ENCODE measurements at regions not wholly inside any gene's neighbourhood (a gene's known extent, or its start where the extent isn't known, plus 50 kb on each side); places are given as distances from the start of the nearest gene placed in this dataset.
"Not testable (repeated sequence)": the region's sequence is repeated elsewhere in the genome, so short reads cannot be mapped to it uniquely, and the experiment has no call there.

DNA sequence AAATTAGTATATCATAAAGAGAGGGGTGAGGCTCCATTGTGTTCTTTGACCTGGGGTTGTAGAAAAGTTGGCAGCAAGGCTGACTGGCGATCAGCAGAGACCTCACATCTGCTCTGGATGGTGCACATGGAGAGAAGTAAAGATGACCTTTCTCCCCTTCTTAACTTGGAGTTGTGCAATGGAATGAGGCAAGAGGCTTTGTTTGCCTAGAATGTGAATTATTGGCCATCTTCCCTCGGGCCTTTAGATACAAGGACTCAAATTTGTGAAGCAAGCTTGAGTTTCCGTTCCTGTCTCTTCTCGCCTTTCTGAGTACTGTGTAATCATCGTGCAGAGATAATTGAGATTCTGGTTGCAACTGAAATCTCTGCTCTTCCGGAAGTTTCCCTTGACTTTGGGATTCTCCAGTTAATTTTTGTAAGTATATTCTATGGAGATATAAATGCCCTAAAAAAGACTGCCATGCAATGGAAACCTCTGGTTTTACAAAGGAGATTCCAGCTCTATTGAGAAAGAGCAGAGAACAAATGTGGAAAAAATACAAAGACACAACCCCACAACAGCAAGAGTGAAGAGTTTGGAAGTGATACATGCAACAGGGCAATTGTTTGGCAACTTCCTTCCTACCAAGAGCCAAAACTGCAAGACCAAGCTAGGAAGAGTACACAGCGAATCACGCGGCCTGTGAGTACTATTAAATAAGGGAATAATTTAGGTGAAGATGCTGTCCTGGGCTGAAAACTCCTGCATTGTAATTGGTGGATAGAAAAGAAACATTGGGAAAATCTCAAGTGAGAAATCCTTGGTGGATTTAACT lies 542.3 kb upstream of the NRP1 start:
- 79 to 85% methylated on average over 9 of the region's 9 CpGs for WGBS, 2 donors
- no peaks in the 10 kb centered on the region for H3K9me3 ChIP-seq (ENCODE audit: control insufficient read depth, low read length)
- no peak overlapping the region for H3K4me3 ChIP-seq (ENCODE audit: low read length in 2 of 2)
- H3K4me1 ChIP-seq (ENCODE audit: control insufficient read depth in 1 of 2, insufficient read depth in 2 of 2, low read length in 2 of 2) = no peaks in the 10 kb centered on the region
- DNase-seq (no peak), ATAC-seq (ENCODE audit: low FRiP score) (peak; percentile 48)
- H3K27me3 ChIP-seq (ENCODE audit: control insufficient read depth in 1 of 2, insufficient read depth in 2 of 2, low read length in 1 of 2) = no peaks in the 10 kb centered on the region
- intact Hi-C loops (cut with DNase I) = no loop called here
- H3K27ac ChIP-seq (ENCODE audit: low read depth in 1 of 2, low read length in 2 of 2) = no peak overlapping the region
- H3K36me3 ChIP-seq (ENCODE audit: control insufficient read depth in 1 of 2, insufficient read depth in 2 of 2, low read length in 1 of 2) = no peaks in the 10 kb centered on the region

DNA sequence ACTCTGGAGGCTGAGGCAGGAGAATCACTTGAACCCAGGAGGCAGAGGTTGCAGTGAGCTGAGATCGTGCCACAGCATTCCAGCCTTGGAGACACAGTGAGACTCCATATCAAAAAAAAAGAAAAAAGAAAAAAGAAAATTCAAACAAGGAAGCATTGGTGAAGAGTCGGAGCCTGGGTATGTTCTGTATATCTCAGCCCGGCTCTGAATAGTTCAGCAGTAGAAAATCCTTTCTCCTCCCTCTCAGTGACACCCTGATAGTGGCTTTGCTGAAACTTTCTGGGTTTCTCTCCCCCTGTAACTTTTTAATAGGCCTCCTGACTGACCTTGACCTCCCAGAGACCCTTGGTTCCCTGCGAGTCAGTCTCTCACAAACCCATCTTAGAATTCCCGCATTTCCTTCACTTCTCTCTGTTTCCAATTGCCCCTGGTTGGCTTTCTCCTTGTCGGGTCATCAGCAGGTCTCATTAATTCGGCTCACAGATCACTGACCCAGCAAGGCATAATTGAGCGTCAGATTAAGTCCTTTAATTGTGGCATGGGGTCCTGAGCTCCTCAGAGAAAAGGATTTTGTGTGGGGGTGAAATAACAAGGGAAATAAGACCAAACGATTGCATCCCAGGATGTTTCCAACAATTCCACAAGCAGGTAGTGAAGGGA lies 541.6 kb upstream of the NRP1 start:
- ATAC-seq (ENCODE audit: low FRiP score) = no peak
- no peak overlapping the region for H3K4me3 ChIP-seq (ENCODE audit: low read length in 2 of 2)

DNA sequence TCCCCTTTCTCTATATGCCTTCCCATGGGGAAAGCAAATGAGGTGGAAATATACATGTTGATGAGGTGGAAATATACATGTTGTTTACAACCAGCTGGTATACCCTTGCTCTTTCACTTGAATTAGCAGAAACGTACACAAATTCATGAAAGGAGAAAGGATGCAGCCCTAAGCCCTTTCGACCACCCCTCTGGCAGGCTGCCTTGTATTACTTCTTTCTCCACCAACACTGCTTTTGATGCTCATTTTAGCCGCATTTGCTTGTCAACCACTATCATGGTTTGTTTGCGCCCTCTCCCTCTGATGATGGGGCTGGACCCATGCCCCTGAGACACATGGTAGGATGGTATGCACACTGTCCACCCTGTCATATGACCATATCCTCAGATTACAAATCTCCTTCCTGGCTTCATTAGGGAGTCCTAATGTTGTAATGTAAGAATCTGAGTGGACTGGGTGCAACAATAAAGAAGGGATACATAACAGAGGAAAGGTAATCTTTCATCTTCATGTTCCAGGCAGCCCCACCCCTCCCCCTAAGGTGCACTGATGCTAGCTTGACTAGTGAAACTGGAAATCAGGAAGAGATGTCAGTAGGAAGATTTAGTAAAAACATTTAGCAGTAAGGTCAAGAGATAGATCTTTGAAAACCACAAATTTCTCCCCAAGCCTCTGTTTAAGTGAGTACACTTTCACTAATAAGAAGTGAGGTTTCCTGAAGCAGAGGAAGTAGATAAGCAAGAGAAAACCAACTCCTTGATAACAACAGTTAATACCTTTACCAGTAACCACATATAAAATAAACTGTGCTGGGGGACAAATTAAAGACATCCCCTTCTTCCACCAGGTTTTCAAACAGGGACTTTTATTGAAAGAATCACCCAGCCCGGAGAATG lies 536.8 kb upstream of the NRP1 start:
- Histone ChIP-seq H3K27ac (ENCODE audit: low read depth in 1 of 2, low read length in 2 of 2) (no peak overlapping the region), H3K27me3 (ENCODE audit: control insufficient read depth in 1 of 2, insufficient read depth in 2 of 2, low read length in 1 of 2) (no peaks in the 10 kb centered on the region), H3K4me3 (ENCODE audit: low read length in 2 of 2) (no peak overlapping the region), H3K9me3 (ENCODE audit: control insufficient read depth, low read length) (no peaks in the 10 kb centered on the region), H3K36me3 (ENCODE audit: control insufficient read depth in 1 of 2, insufficient read depth in 2 of 2, low read length in 1 of 2) (no peaks in the 10 kb centered on the region), H3K4me1 (ENCODE audit: control insufficient read depth in 1 of 2, insufficient read depth in 2 of 2, low read length in 2 of 2) (peaks cover 0 to 2% of the 10 kb centered on the region in 2 donors)
- no peak for DNase-seq
- WGBS, 2 donors = 77 to 94% methylated on average over 5 of the region's 5 CpGs
- ATAC-seq (ENCODE audit: low FRiP score) = no peak
- intact Hi-C loops (cut with DNase I) = no loop called here

More for the DNA sequence above, 541.6 kb upstream of the NRP1 start:
- 94 to 98% methylated on average over 9 of the region's 9 CpGs for WGBS, 2 donors
- Histone ChIP-seq H3K9me3 (ENCODE audit: control insufficient read depth, low read length) (no peaks in the 10 kb centered on the region), H3K36me3 (ENCODE audit: control insufficient read depth in 1 of 2, insufficient read depth in 2 of 2, low read length in 1 of 2) (no peaks in the 10 kb centered on the region), H3K27me3 (ENCODE audit: control insufficient read depth in 1 of 2, insufficient read depth in 2 of 2, low read length in 1 of 2) (no peaks in the 10 kb centered on the region), H3K4me1 (ENCODE audit: control insufficient read depth in 1 of 2, insufficient read depth in 2 of 2, low read length in 2 of 2) (no peaks in the 10 kb centered on the region), H3K27ac (ENCODE audit: low read depth in 1 of 2, low read length in 2 of 2) (no peak overlapping the region)
- intact Hi-C loops (cut with DNase I) = no loop called here
- DNase-seq = no peak

DNA sequence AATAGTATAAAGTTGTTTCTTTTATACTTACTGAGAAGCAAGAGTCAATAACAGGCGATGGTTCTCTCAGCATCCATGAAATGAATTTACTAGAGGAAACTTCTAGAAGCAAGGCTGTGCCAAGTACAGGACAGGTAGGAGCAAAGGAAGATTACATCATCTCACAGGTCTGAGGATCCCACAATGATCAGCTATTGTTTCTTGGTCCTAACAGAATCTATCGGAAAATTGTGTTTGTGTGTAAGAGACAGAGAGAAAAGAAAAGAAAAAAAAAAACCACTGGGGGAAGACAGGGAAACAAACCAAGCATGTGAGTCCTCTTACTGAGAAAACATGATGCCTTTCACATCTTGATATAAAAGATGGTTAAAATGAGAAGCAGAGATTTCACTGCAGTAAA lies 535.0 kb upstream of the NRP1 start:
- no peak overlapping the region for H3K4me3 ChIP-seq (ENCODE audit: low read length in 2 of 2)
- 90 to 93% methylated on average over 2 of the region's 2 CpGs for WGBS, 2 donors
- intact Hi-C loops (cut with DNase I) = no loop called here
- H3K4me1 ChIP-seq (ENCODE audit: control insufficient read depth in 1 of 2, insufficient read depth in 2 of 2, low read length in 2 of 2) = peaks cover 0 to 2% of the 10 kb centered on the region in 2 donors
- H3K36me3 ChIP-seq (ENCODE audit: control insufficient read depth in 1 of 2, insufficient read depth in 2 of 2, low read length in 1 of 2) = no peaks in the 10 kb centered on the region
- ATAC-seq (ENCODE audit: low FRiP score) (no peak), DNase-seq (no peak)
- no peak overlapping the region for H3K27ac ChIP-seq (ENCODE audit: low read depth in 1 of 2, low read length in 2 of 2)
- no peaks in the 10 kb centered on the region for H3K27me3 ChIP-seq (ENCODE audit: control insufficient read depth in 1 of 2, insufficient read depth in 2 of 2, low read length in 1 of 2)
- H3K9me3 ChIP-seq (ENCODE audit: control insufficient read depth, low read length) = no peaks in the 10 kb centered on the region

DNA sequence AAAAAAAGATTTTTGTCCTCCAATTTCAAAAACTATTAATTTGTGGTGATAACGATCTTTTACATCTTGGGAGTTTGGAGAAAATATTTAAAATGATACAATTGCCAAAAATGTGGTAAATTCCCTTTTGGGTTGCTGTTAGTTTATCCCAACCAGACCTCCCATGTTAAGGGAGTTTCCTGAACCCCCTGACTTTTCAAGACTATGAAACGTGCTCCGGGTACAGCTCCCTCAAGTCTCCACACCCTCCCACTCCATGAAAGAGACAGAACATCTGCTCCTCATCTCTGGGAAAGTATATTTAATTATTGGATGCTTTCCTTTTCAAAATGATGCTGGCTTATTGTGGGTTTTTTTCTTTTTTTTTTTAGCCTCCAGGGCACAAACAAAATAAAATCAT lies 534.6 kb upstream of the NRP1 start:
- intact Hi-C loops (cut with DNase I) = no loop called here
- no peaks in the 10 kb centered on the region for H3K9me3 ChIP-seq (ENCODE audit: control insufficient read depth, low read length)
- H3K27ac ChIP-seq (ENCODE audit: low read depth in 1 of 2, low read length in 2 of 2) = no peak overlapping the region
- DNase-seq = no peak
- peaks cover 0 to 2% of the 10 kb centered on the region in 2 donors for H3K4me1 ChIP-seq (ENCODE audit: control insufficient read depth in 1 of 2, insufficient read depth in 2 of 2, low read length in 2 of 2)
- WGBS, 2 donors = 87 to 88% methylated on average over 3 of the region's 3 CpGs
- H3K36me3 ChIP-seq (ENCODE audit: control insufficient read depth in 1 of 2, insufficient read depth in 2 of 2, low read length in 1 of 2) = no peaks in the 10 kb centered on the region
- no peak overlapping the region for H3K4me3 ChIP-seq (ENCODE audit: low read length in 2 of 2)
- H3K27me3 ChIP-seq (ENCODE audit: control insufficient read depth in 1 of 2, insufficient read depth in 2 of 2, low read length in 1 of 2) = no peaks in the 10 kb centered on the region
- ATAC-seq (ENCODE audit: low FRiP score) = peak; percentile 72

DNA sequence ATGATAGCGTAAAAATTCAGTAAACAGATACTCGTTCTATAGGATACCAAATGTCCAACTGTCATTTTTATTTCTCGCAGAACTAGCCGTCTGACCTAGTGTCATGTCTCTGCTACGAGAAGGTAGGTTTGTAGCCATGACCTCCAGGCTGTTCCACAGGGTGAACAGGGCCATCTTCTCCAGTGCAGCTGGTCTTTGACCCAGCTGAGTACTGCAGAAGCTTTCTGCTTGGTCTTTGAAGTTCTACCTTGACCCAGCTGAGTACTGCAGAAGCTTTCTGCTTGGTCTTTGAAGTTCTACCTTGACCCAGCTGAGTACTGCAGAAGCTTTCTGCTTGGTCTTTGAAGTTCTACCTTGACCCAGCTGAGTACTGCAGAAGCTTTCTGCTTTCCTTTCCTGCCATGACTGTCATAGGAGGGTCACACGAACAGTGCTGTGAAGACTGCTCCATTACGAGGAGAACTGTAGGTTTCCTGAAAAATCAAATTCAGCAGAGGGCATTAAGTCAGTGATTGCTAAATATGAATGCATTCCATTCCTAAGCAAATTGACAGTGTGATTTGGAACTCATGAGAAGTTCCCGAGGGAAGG lies 532.8 kb upstream of the NRP1 start:
- H3K27me3 ChIP-seq (ENCODE audit: control insufficient read depth in 1 of 2, insufficient read depth in 2 of 2, low read length in 1 of 2); DNase-seq; intact Hi-C loops (cut with DNase I); H3K36me3 ChIP-seq (ENCODE audit: control insufficient read depth in 1 of 2, insufficient read depth in 2 of 2, low read length in 1 of 2); ATAC-seq (ENCODE audit: low FRiP score); H3K9me3 ChIP-seq (ENCODE audit: control insufficient read depth, low read length); H3K4me3 ChIP-seq (ENCODE audit: low read length in 2 of 2); H3K4me1 ChIP-seq (ENCODE audit: control insufficient read depth in 1 of 2, insufficient read depth in 2 of 2, low read length in 2 of 2); H3K27ac ChIP-seq (ENCODE audit: low read depth in 1 of 2, low read length in 2 of 2): not testable (repeated sequence)
- 50 to 56% methylated on average over 8 of the region's 8 CpGs for WGBS, 2 donors

DNA sequence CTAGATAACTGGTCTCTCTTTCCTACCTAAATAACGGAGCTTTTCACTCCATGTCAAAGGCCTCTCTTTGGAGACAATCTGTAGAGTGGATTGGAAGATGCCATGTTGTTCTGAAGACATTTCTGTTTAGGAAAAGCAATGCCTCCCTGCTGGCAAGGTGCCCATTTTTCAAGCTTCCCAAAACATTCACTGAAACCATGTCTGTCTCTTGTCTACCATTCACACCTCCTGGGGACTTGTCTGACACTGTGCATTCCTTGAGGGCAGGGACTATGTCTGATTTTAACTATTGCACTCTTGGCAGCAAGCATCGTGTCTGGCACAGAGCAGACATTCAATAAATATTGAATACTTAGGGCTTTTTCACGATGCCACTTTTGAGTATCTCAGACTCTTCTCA lies 528.9 kb upstream of the NRP1 start:
- no peaks in the 10 kb centered on the region for H3K36me3 ChIP-seq (ENCODE audit: control insufficient read depth in 1 of 2, insufficient read depth in 2 of 2, low read length in 1 of 2)
- DNase-seq = no peak
- no peaks in the 10 kb centered on the region for H3K9me3 ChIP-seq (ENCODE audit: control insufficient read depth, low read length)
- intact Hi-C loops (cut with DNase I) = no loop called here
- 79 to 81% methylated on average over 3 of the region's 3 CpGs for WGBS, 2 donors
- no peaks in the 10 kb centered on the region for H3K27me3 ChIP-seq (ENCODE audit: control insufficient read depth in 1 of 2, insufficient read depth in 2 of 2, low read length in 1 of 2)
- H3K4me3 ChIP-seq (ENCODE audit: low read length in 2 of 2) = no peak overlapping the region
- no peak overlapping the region for H3K27ac ChIP-seq (ENCODE audit: low read depth in 1 of 2, low read length in 2 of 2)
- no peak for ATAC-seq (ENCODE audit: low FRiP score)
- H3K4me1 ChIP-seq (ENCODE audit: control insufficient read depth in 1 of 2, insufficient read depth in 2 of 2, low read length in 2 of 2) = peaks cover 0 to 2% of the 10 kb centered on the region in 2 donors

DNA sequence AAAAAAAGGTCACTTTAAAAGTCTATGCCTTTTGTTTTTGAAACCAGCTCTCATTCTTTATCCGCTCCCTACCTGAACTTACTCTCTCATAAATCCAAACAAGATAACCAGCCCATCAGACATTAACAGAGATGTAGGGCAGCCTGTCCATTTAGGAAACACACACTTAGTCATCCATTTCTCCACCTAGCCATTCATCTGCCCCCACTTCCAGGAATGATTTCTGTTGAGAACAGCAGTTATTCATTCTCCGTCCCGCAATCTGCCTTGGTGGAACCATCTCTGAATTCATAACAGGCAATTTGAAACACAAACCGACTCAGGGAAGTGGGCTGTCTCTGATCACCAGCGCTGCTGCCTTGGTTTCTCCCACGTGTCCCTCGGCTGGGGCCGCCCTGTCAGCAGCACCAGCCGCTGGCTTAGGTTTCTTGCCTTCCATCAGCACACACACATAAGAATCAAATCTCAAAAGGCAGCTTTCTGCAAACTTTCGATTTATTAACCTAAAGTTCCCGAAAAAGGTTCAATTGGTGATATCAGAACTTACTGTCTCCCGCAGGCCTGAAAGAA lies 528.2 kb upstream of the NRP1 start:
- H3K27ac ChIP-seq (ENCODE audit: low read depth in 1 of 2, low read length in 2 of 2) = no peak overlapping the region
- H3K36me3 ChIP-seq (ENCODE audit: control insufficient read depth in 1 of 2, insufficient read depth in 2 of 2, low read length in 1 of 2) = no peaks in the 10 kb centered on the region
- no peaks in the 10 kb centered on the region for H3K9me3 ChIP-seq (ENCODE audit: control insufficient read depth, low read length)
- no peaks in the 10 kb centered on the region for H3K27me3 ChIP-seq (ENCODE audit: control insufficient read depth in 1 of 2, insufficient read depth in 2 of 2, low read length in 1 of 2)
- no peak for ATAC-seq (ENCODE audit: low FRiP score)
- no peak for DNase-seq
- H3K4me1 ChIP-seq (ENCODE audit: control insufficient read depth in 1 of 2, insufficient read depth in 2 of 2, low read length in 2 of 2) = peaks cover 0 to 2% of the 10 kb centered on the region in 2 donors
- no peak overlapping the region for H3K4me3 ChIP-seq (ENCODE audit: low read length in 2 of 2)
- intact Hi-C loops (cut with DNase I) = no loop called here
- 94 to 95% methylated on average over 12 of the region's 12 CpGs for WGBS, 2 donors

Data from aorta (tissue), 5 donors.